Fibroblast of mammary gland (primary cell): ENCODE measurements at regions not wholly inside any gene's neighbourhood (a gene's known extent, or its start where the extent isn't known, plus 50 kb on each side); places are given as distances from the start of the nearest gene placed in this dataset.

Experiments
- DNase-seq: peaks from one replicate; pipeline ENCODE4 v3.0.0-alpha.2; 2010; ENCODE audit warnings: low read depth
- H3K4me3 ChIP-seq: 2 replicates; pipeline ENCODE4 v1.5.1; 2011; ENCODE audit warnings: low read depth, mild to moderate bottlenecking, low read length, moderate library complexity; ENCODE audit not compliant: control insufficient read depth
- CTCF ChIP-seq: conservative IDR thresholded peaks from 2 replicates; pipeline ENCODE4 v1.5.1; 2011; ENCODE audit warnings: low read depth, low read length, inconsistent platforms; ENCODE audit not compliant: control insufficient read depth, insufficient read depth

GRCh38 chr5:52598968-52599367 is 188.7 kb upstream of the ITGA1 start:
- no peak for TF ChIP-seq CTCF
- DNase-seq, result no peak
- no peak overlapping the region for H3K4me3 ChIP-seq

- DNase-seq, result no peak
- H3K4me3 ChIP-seq, result no peak overlapping the region
- TF ChIP-seq CTCF, result no peak
These were observed 183.8 kb upstream of the ITGA1 start for GRCh38 chr5:52603778-52604554.

- no peak overlapping the region for H3K4me3 ChIP-seq
- TF ChIP-seq CTCF, result no peak
- peak; percentile 1 for DNase-seq
These were observed 182.1 kb upstream of the ITGA1 start for GRCh38 chr5:52605317-52606313.

GRCh38 chr5:52607227-52607824 is 180.4 kb upstream of the ITGA1 start:
- no peak for TF ChIP-seq CTCF
- no peak for DNase-seq
- H3K4me3 ChIP-seq, result no peak overlapping the region

GRCh38 chr5:52620315-52620714 is 167.4 kb upstream of the ITGA1 start:
- DNase-seq, result no peak
- no peak overlapping the region for H3K4me3 ChIP-seq
- no peak for TF ChIP-seq CTCF

- DNase-seq, result no peak
- H3K4me3 ChIP-seq, result no peak overlapping the region
- no peak for TF ChIP-seq CTCF
These were observed 164.4 kb upstream of the ITGA1 start for GRCh38 chr5:52623291-52623690.
